ENCODE measurements at regions not wholly inside any gene's neighbourhood (a gene's known extent, or its start where the extent isn't known, plus 50 kb on each side); places are given as distances from the start of the nearest gene placed in this dataset.
"Not testable (repeated sequence)": the region's sequence is repeated elsewhere in the genome, so short reads cannot be mapped to it uniquely, and the experiment has no call there.

DNA sequence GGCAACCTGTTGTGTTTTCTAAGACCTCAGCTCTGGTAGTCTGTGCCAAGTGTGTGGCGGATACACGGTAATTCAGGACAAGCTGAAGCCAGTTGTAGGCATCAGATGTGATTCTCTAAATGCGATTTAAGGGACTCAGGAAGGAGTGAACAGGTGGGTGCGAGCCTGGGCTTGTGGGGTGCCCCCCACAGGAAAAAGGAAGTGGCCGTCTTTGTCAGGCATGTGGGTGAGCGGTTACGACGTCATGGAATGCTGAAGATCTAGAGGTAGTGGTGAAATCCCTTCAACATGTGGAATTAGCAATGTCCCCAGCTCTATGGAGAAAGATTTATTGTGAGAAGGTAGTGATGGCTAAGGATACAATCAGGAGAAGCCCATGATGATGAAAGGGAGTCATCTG lies 95.1 kb upstream of the EXOC2 start:
- no peak for DNase-seq

DNA sequence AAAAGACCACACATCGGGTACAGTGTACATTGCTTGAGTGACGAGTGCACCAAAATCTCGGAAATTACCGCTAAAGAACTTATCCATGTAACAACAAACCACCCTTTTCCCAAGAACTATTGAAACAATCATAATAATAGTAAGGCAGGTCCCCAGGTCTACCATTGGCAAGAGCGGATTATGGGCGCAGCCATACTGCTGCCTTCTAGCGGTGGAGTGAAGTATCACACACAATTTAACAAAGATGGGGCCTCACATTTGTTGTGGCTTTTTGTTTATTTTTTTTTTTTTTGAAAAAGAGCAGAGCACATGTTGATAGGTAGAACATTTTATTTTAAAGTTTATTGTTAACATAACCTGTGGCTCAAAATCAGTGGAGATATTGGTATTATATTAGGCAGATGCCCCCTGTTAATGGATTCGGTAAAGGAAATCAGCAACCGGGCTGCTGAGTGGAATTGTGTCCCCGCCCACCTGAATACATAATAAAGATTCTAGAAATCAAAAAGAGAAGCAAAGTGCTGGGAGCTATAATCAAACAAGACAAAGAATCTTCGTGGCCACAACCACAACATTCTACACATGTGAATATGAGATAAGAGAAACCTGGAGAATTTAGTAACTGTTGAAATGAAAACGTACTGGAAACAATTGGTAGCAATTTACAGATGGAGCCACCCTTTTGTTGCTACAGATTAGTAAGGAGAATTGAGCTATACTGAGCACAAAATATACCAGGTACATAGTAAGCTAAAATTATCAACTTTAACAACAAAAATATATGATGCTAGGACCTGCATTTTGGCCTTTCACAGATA lies 94.2 kb upstream of the EXOC2 start:
- DNase-seq = no peak

DNA sequence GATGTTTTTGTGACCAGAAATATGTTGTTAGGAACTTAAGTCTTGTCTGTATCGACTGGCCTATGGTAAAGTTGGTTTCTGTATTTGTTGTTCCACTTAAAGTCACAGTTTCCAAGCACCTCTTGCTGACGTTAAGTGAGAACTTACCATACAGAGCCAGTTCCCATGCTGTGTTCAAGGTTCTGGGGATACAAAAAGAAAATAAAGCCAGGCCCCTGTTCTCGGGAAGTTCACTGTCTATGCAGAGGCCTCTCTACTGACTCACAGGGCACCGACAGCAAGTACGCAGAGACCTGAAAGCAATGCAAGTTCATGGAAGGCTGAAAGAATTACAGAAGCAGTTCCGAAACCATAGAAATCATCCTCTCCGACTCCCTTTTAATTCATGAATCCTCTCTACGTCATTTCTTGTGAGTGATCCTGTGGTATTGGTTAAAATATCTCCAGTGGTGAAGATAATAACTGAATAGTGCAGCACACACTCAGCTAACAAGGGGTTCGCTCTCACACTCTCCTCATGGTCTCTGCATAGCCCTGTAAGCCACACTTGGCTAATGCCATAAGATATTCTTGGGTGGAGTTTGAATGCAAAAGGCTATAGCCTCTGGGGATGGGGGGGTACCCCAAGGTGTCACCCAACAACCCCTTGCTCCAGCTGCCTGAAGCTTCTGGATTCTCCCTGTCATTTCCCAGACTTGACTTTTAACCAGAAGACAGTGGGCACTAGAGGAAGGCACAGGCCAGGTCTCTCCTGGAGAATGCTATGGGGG lies 91.2 kb upstream of the EXOC2 start:
- no peak for DNase-seq

DNA sequence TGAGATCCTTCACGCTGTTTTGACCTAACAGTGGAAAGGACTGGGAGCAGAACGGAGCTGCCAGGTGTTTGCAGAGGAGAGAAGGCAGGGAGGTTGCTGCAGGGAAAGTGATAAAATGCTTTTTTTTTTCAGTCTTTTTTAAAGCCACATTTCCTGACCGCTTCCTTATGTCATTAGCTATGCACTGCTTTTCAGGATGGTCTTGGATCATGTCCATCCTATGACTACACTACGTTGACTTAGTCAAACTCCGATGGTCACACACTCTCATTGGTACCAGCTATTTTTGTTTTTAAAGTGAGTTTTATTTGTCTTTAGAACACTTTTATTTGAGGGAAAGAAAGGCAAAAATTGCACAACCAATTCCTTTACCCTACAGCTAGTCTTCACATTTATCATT lies 89.2 kb upstream of the EXOC2 start:
- no peak for DNase-seq

DNA sequence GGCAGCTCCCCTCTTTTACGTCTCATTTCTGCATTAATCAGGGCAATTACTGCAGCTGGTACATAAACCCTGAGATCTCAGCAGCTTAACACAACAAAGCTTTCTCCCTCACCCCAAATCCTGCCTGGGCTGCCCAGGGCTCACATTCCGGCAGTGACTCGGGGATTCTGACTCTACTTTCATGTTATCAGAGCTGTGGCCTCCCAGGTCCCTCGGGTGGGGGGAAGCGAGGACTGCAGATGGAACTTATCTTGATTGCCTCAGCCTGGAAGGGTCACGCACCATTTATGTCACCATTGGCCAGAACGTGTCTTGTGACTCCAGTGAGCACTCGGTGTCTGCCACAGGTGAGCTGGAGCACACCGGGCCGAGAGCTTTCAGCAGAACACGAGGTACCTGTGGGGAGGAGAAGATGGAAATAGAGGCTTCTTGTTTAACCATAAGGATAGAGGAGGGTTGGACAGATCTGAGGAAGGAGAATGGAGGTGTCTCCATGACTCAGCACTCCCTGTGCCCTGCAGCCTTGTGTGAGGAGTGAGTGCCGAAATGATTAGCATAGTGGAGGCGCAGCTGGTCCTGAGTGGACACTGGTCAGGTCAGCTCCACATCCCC lies 88.5 kb upstream of the EXOC2 start:
- no peak for DNase-seq

DNA sequence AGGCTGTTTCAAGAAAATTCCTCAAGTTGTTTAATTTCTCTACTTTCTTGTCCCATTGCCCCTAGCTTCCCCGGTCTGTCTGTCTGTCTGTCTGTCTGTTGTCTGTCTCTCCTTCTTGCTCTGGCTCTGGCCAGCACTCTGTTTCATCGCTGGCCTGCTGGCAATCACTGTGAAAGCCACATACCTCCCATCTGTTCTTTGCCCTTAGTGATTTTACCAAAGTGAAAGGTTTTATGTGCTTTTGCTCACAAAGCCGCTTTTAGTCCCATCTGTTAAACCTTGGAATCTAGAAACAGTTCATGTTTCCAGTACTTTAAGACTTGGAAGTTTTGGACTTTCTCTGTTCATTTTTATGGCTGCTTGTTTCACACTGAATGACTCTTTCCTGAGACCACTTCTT lies 87.8 kb upstream of the EXOC2 start:
- DNase-seq = no peak

DNA sequence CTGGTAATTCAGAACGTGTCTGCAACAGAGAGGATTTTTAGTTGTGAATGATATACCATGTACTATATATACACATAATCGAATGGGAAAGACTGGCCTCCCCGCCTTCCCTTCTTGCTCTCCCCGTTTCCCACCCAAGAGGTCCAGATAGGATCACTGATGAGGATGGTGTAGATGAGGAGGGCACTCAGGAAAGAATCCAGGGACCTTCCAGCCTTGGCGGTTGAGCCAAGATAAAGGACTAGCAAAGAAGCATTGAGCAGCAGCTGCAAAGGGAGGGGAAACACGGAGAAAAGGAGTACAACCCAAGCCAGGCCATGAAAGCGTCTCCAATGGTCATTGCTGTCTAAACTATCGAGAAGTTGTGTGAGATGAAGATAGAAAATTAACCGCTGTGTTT lies 84.0 kb upstream of the EXOC2 start:
- DNase-seq = no peak

DNA sequence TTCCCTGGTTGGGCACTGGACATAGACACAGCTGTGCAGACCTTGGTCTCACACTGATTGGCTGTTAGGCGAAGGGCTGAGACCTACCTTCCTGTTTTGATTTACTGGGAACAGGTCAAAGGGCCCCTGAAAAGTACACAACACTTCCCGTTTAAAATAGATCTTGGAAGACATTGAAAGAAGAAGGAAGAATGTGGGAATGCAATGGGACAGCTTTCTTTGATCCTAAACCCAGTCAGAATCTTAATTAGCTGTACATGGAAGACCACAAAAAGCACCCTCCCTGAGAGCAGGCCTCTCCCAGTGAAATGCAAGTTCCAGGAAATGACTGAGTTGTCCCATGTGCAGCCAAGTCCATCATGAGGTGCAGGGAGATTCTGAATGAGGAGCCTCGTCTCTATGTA lies 83.6 kb upstream of the EXOC2 start:
- no peak for DNase-seq

DNA sequence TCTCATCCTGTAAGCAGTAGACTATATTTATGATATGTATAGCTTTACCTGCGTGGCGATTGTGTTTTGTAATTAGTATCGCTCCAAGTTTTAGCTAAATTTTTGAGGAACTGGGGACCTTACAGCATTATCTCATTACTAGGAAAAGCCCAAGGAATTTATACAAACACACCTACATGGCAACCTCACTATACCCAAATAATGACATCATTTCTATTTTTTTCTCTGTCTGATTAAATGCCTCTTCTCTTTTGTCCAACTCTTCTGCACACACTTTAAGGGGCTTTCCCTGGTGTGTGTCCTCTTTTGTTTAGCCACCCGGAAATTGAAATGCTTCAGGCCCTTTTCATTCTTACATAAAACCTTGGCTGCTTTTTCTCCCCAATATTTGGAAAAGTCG lies 82.9 kb upstream of the EXOC2 start:
- no peak for DNase-seq

DNA sequence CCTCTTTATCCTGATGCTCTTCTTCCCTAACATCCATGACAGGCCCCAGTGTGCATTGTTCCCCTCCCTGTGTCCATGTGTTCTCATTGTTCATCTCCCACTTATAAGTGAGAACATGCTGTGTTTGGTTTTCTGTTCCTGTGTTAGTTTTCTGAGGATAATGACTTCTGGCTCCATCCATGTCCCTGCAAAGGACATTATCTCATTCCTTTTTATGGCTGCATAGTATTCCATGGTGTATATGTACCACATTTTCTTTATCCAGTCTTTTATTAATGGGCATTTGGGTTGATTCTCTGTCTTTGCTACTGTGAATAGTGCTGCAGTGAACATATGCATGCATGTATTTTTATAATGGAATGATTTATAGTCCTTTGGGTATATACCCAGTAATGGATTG lies 78.7 kb upstream of the EXOC2 start:
- not testable (repeated sequence) for DNase-seq

DNA sequence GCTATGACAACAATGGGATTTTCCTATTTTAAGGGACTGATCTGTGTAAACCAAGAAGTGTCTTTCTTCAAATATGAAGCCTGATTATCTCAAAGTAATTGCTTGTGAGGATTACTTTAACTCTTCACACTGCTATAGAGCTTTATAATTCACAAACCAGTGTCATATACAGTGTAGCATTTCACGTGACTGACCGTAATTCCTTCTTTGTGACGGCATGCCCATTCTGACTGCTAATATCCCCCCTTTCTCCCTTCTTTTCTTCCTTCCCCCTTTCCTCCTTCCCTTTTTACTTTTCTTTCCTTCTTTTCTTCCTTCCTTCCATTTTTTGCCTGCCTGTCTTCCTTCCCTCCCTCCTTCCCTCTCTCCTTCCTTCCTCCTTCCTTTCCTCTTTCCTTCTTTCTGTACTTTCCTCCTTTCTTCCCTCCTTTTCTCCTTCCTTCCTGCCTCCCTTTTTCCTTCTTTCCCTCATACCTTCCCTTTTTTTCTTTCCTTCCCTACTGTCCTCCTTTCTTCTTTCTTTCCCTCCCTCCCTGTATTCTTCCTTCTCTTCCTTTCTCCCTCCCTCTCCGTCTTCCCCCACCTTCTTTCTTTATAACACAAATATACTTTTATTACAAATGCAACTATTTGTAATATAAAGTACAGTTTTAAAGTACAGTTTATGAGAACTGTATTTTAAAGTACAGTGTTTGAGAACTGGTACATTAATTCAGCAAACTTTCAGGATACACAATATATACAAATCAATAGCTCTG lies 75.0 kb upstream of the EXOC2 start:
- no peak for DNase-seq

DNA sequence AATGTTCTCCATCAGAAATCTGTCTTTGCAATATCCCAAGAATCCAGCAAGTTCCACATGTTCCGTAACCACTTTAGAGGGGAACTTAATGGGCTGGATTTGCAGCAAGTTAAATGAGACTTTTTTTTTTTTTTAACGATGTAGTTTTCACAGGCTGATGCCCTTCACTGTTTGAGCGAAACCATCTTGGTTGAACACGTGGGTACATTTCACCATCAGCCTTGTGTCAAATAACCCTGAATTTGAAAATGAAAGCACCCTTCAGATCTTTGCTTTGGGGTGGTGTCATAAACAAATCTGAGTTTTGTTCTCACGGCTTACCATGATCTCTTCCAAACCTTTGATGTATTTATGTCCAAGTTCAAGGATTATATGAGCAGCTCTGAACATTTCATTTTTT lies 73.7 kb upstream of the EXOC2 start:
- DNase-seq = no peak

DNA sequence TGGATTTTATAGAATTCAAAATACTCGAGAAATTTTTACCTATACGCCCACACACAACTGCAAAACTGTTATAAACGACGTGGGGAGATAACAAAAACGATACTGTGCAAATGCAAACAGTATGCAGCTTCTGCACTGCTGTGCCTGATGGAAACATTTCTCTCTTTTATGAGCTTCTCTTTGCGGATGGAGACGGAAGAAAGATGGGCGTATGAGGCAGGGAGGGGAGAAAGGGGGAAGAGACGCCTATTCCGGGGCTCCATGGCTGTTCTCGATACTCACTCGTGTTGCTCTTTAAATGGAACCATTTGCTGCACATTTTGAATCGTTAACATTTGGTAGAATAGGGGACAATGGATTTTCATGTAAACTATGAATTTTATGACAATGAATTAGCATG lies 69.1 kb upstream of the EXOC2 start:
- no peak for DNase-seq

DNA sequence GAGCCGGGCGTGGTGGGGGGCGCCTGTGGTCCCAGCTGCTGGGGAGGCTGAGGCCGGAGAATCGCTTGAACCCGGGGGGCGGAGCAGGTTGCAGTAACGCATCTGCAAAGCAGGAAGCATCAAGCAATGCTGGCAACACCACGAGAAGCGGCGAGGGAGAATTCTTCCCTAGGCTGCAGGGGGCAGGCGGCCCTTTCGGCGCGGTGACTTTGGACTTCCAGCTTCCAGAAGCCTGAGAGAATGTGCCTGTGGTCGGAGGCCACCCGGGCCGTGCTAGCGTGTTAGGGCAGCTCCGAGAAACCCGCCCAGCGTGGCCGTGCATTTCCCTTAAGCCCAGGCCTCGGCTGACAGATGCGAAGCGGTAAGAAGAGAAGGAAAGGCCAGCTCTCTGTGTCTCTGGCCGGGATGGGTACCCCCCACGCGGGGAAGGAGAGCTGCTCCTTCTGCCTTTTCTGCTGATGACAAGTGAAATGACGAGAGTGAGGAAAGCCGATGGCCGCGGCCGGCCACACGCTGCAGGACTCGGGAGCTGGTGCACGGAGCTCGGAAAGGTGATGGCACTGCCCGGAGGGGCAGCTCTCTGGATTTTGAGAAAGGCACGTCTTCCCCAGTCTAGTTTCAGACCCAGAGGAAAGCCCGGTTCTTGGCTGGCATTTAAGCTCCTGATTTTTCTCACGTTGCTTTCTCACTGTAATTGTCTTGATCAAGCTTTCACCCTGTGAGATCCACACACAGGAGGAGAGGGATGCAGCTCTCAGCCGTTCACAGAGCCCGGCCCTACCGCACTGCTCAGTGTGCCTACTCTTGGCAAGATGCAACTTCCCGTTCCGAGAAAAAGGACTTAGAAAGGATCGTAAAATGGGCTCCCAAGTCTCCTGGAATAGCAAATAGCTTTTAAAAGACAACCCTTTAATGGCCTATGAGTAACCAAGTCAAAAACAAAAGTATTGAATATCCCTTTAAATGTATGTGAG lies 68.3 kb upstream of the EXOC2 start:
- no peak for DNase-seq

DNA sequence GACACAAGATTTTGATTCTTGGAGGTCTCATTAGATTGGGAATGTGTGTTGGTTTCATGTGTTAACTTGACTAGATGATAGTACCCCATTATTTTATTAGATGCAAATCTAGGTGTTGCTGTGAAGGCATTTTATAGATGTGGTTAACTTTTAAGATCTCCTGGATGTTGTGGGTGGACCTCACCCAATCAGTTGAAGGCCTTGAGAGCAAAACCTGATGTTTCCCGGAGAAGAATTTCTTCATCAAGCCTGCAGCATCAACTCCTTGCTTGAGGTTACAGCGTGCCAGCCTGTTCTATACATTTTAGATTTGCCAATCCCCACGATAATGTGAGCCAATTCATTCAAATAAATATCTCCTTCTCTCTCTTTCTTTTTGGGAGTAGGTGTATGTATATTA lies 66.8 kb upstream of the EXOC2 start:
- no peak for DNase-seq

DNA sequence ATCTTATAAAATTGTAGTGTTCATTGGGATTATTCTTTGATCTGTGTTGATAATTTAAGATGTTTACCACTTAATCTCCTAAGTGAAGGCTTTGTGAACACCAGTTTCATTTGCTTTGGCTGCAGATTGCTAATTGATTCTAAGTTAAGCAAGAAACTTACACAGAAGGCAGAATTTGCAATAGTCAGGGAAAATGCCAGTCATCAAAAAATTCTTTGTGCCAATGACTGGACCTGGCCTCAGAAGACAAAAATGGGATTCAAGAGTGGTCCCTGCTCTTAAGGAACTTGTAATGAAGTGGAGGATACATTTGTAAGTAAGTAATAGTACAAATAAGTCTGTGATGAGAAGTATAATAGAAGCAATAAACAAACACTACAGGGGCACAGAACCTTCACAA lies 63.3 kb upstream of the EXOC2 start:
- DNase-seq = no peak

DNA sequence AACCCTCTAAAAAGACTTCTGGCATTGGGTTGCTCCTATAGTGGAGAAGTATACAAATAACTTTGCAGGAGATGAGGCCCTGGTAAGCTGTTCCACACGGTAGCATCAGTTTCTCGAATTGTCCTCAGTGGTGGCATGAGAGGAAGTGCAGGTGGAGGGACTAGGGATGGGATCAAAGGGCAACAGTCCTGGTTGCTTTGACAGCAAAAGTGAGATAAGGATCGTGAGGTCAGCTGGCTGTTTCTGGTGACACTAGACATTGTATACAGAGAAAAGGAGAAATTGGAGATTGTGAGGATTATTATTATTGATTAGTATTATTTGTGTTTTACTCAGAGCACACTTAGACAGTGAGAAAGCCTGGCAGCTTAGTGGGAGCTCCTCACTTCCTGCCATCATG lies 61.3 kb upstream of the EXOC2 start:
- no peak for DNase-seq

DNA sequence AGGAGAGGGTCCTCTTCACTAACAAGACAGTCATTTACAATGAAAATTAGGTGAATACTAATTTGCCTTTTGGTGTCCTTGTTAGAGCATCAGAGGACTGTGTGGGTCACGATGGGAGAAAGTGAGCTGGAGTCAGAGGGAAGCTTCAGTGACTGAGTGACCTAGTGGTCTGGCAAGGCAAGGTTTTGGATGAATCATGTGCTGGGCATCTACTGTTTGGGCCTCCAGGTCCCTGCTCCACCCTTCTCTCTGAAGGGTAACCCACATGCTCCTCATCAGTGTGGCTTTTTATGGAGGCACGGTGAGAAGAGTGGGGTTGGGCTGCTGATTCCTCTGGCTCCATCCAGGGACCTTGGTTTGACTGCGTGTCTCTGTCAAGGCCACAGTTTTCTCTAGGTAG lies 60.5 kb upstream of the EXOC2 start:
- DNase-seq = no peak

DNA sequence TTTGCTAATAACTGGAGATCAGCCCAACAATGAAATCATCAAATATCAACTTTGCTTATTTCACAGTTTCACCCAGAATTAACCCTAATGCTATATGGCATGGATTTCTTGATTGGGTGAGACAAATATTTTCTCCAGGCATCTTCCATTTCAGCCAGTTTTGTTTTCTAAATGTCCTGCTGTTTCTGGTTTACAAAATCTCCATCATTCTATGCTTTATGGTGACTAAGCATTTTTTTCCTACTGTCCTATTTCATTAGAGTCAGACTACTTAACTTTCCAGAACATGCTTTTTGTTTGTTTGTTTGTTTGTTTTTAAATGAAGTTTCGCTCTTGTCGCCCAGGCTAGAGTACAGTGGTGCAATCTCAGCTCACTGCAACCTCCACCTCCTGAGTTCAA lies 59.5 kb upstream of the EXOC2 start:
- no peak for DNase-seq

DNA sequence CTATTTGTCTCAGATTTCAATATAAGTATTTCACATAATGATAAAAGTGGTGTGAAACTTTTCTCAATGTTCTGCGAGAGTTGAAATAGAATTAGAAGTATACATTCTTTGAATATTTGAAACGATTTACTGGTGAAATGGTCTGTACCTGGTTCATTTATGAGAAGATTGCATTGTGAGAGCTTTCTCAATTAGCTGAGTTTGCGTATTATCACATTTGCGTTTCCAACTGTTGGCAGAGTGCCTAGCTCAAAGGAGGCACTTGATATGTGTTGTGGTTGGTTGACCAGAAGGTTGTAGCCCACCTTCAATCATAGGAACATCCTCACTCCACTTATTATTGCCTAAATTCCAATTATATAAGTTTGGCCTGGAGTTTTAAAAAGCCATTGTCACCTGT lies 58.8 kb upstream of the EXOC2 start:
- DNase-seq = no peak

DNA sequence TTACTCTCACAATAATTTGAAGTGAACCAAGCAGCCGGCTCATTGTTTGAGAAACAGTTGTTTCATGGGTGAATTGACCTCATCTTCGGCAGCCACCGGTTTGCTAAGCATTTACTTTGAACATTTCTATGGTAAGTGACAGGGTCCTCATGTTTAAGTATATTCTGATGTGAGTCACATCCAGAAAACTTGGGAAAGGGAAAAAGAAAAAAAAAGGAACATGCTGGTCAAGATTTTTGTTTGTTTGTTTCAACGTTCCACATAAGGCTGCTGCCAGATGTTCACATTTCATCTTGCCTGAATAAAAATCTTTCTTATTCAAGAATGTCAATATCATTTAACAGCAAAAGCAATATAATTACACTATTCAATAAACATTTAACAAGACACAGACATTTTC lies 55.0 kb upstream of the EXOC2 start:
- no peak for DNase-seq

DNA sequence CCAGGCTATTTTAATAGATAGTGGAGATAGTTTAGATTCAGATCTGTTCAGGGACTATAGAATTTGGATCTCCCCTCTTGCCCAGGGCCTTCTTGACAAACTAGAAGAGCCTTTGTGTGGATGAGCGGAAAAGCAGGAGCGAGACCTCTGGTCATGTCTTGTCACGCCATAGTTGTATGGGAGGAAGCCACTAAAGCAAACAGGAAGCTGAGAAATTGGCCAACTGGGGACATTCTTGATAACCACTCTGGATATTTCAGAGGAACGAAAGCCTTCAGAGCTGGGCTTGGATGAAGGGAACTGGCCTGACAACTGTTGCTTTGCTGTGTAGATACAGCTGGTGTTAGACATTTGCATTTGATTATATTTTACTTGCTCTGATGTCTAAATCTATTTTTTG lies 54.1 kb upstream of the EXOC2 start:
- DNase-seq = no peak

Data from NCI-H146 (cell line).